Omental fat pad (tissue), 3 donors: ENCODE measurements at regions not wholly inside any gene's neighbourhood (a gene's known extent, or its start where the extent isn't known, plus 50 kb on each side); places are given as distances from the start of the nearest gene placed in this dataset.

Experiments
- ATAC-seq: fragments of 150-250 bp; one replicate; pipeline ENCODE4 v1.9.1; 2016; ENCODE audit warnings: mild to moderate bottlenecking, moderate library complexity; ENCODE audit not compliant: low FRiP score
- DNase-seq: peaks from one replicate; pipeline ENCODE4 v3.0.0-alpha.2; 2019; ENCODE audit warnings: low spot score
- CTCF ChIP-seq, 3 donors: fragments of 450-650 bp; IDR thresholded peaks; one replicate each; pipeline ENCODE4 v1.5.1; 2016 to 2017; ENCODE audit warnings: antibody characterized with exemption in 3 of 3, mild to moderate bottlenecking in 3 of 3, moderate library complexity in 2 of 3

- ATAC-seq: no peak
- no peak for DNase-seq
- no peak for TF ChIP-seq CTCF (IDR thresholded peaks at IDR 0.05)
These were observed 237.0 kb downstream of the TBX15 start for GRCh38 chr1:118751166-118751565.

GRCh38 chr1:118744420-118744819 is 243.7 kb downstream of the TBX15 start:
- TF ChIP-seq CTCF (IDR thresholded peaks at IDR 0.05): no peak
- no peak for DNase-seq
- no peak for ATAC-seq

GRCh38 chr1:118739501-118739900 is 248.6 kb downstream of the TBX15 start:
- DNase-seq (no peak), ATAC-seq (no peak)
- TF ChIP-seq CTCF (IDR thresholded peaks at IDR 0.05): no peak

- no peak for TF ChIP-seq CTCF (IDR thresholded peaks at IDR 0.05)
- ATAC-seq (no peak), DNase-seq (no peak)
These were observed 251.8 kb downstream of the TBX15 start for GRCh38 chr1:118736322-118736721.

- DNase-seq (no peak), ATAC-seq (no peak)
- TF ChIP-seq CTCF (IDR thresholded peaks at IDR 0.05): no peak
These were observed 270.2 kb downstream of the TBX15 start for GRCh38 chr1:118717893-118718292.

- DNase-seq (no peak), ATAC-seq (no peak)
- no peak for TF ChIP-seq CTCF (IDR thresholded peaks at IDR 0.05)
These were observed 271.4 kb downstream of the TBX15 start for GRCh38 chr1:118716775-118717174.

GRCh38 chr1:118711356-118711755 is 276.8 kb downstream of the TBX15 start:
- no peak for ATAC-seq

More at GRCh38 chr1:118711356-118711755, 276.8 kb downstream of the TBX15 start:
- TF ChIP-seq CTCF (IDR thresholded peaks at IDR 0.05): no peak
- no peak for DNase-seq
